ENCODE measurements at regions not wholly inside any gene's neighbourhood (a gene's known extent, or its start where the extent isn't known, plus 50 kb on each side); places are given as distances from the start of the nearest gene placed in this dataset.

GRCh38 chr3:73893089-73893488 is 268.3 kb upstream of the PDZRN3 start:
- no peak for TF ChIP-seq POLR2A (IDR thresholded peaks at IDR 0.05)
- TF ChIP-seq, protein P1, sequence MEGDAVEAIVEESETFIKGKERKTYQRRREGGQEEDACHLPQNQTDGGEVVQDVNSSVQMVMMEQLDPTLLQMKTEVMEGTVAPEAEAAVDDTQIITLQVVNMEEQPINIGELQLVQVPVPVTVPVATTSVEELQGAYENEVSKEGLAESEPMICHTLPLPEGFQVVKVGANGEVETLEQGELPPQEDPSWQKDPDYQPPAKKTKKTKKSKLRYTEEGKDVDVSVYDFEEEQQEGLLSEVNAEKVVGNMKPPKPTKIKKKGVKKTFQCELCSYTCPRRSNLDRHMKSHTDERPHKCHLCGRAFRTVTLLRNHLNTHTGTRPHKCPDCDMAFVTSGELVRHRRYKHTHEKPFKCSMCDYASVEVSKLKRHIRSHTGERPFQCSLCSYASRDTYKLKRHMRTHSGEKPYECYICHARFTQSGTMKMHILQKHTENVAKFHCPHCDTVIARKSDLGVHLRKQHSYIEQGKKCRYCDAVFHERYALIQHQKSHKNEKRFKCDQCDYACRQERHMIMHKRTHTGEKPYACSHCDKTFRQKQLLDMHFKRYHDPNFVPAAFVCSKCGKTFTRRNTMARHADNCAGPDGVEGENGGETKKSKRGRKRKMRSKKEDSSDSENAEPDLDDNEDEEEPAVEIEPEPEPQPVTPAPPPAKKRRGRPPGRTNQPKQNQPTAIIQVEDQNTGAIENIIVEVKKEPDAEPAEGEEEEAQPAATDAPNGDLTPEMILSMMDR (IDR thresholded peaks at IDR 0.05) = no peak

Measured in breast epithelium (tissue), 3 donors.